ENCODE measurements at regions not wholly inside any gene's neighbourhood (a gene's known extent, or its start where the extent isn't known, plus 50 kb on each side); places are given as distances from the start of the nearest gene placed in this dataset.
"Not testable (repeated sequence)": the region's sequence is repeated elsewhere in the genome, so short reads cannot be mapped to it uniquely, and the experiment has no call there.

- DNase-seq (ENCODE audit: low read depth in 3 of 3), result no peak
These were observed 115.4 kb upstream of the PRKCQ start for GRCh38 chr10:6695519-6695918.

- no peak for DNase-seq (ENCODE audit: low read depth in 3 of 3)
These were observed 114.5 kb upstream of the PRKCQ start for GRCh38 chr10:6694447-6695140.

GRCh38 chr10:6692856-6693255 is 112.8 kb upstream of the PRKCQ start:
- DNase-seq (ENCODE audit: low read depth in 3 of 3), result no peak

GRCh38 chr10:6692103-6692502 is 112.0 kb upstream of the PRKCQ start:
- no peak for DNase-seq (ENCODE audit: low read depth in 3 of 3)

- DNase-seq (ENCODE audit: low read depth in 3 of 3), result no peak
These were observed 109.0 kb upstream of the PRKCQ start for GRCh38 chr10:6689036-6689435.

GRCh38 chr10:6680735-6681134 is 100.7 kb upstream of the PRKCQ start:
- DNase-seq (ENCODE audit: low read depth in 3 of 3), result no peak

- no peak for DNase-seq (ENCODE audit: low read depth in 3 of 3)
These were observed 98.9 kb upstream of the PRKCQ start for GRCh38 chr10:6678956-6679355.

GRCh38 chr10:6678211-6678803 is 98.2 kb upstream of the PRKCQ start:
- DNase-seq (ENCODE audit: low read depth in 3 of 3), result peak; percentile 22 to 57 (median 33)

GRCh38 chr10:6677129-6677528 is 97.1 kb upstream of the PRKCQ start:
- not testable (repeated sequence) for DNase-seq (ENCODE audit: low read depth in 3 of 3)

- DNase-seq (ENCODE audit: low read depth in 3 of 3), result no peak
These were observed 94.2 kb upstream of the PRKCQ start for GRCh38 chr10:6674291-6674690.

GRCh38 chr10:6671976-6672375 is 91.9 kb upstream of the PRKCQ start:
- DNase-seq (ENCODE audit: low read depth in 3 of 3), result no peak

GRCh38 chr10:6669269-6669859 is 89.3 kb upstream of the PRKCQ start:
- no peak for DNase-seq (ENCODE audit: low read depth in 3 of 3)

- DNase-seq (ENCODE audit: low read depth in 3 of 3), result peak in 1 of 3 donors; percentile 37
These were observed 87.7 kb upstream of the PRKCQ start for GRCh38 chr10:6667679-6668270.

- DNase-seq (ENCODE audit: low read depth in 3 of 3), result no peak
These were observed 87.1 kb upstream of the PRKCQ start for GRCh38 chr10:6667150-6667549.

GRCh38 chr10:6665847-6666246 is 85.8 kb upstream of the PRKCQ start:
- DNase-seq (ENCODE audit: low read depth in 3 of 3), result no peak

- DNase-seq (ENCODE audit: low read depth in 3 of 3), result no peak
These were observed 80.4 kb upstream of the PRKCQ start for GRCh38 chr10:6660460-6660859.

GRCh38 chr10:6659451-6659850 is 79.4 kb upstream of the PRKCQ start:
- DNase-seq (ENCODE audit: low read depth in 3 of 3), result no peak

GRCh38 chr10:6657669-6658068 is 77.6 kb upstream of the PRKCQ start:
- no peak for DNase-seq (ENCODE audit: low read depth in 3 of 3)

GRCh38 chr10:6657196-6657595 is 77.1 kb upstream of the PRKCQ start:
- no peak for DNase-seq (ENCODE audit: low read depth in 3 of 3)

- DNase-seq (ENCODE audit: low read depth in 3 of 3), result no peak
These were observed 74.5 kb upstream of the PRKCQ start for GRCh38 chr10:6654571-6654970.

GRCh38 chr10:6650586-6650985 is 70.5 kb upstream of the PRKCQ start:
- DNase-seq (ENCODE audit: low read depth in 3 of 3), result no peak

GRCh38 chr10:6649903-6650302 is 69.8 kb upstream of the PRKCQ start:
- no peak for DNase-seq (ENCODE audit: low read depth in 3 of 3)
